Esophagus squamous epithelium (tissue), 4 donors: ENCODE measurements at regions not wholly inside any gene's neighbourhood (a gene's known extent, or its start where the extent isn't known, plus 50 kb on each side); places are given as distances from the start of the nearest gene placed in this dataset.

ENCODE experiments used
- POLR2A ChIP-seq, 4 donors: fragments of 450-650 bp; IDR thresholded peaks; one replicate each; pipeline ENCODE4 v1.6.1; 2017; ENCODE audit warnings: antibody characterized with exemption in 4 of 4, mild to moderate bottlenecking in 4 of 4, moderate library complexity in 3 of 4
- TF ChIP-seq, protein P1 (sequence below), 6 experiments: fragments of 450-650 bp in 4 of 6; fragments of 200-600 bp in 2 of 6; sonication (generic) in 2 of 6; IDR thresholded peaks; one replicate each; pipeline ENCODE4 v1.5.1; 2016 to 2019; ENCODE audit warnings: antibody characterized with exemption in 6 of 6, mild to moderate bottlenecking in 4 of 6, moderate library complexity in 4 of 6

DNA sequence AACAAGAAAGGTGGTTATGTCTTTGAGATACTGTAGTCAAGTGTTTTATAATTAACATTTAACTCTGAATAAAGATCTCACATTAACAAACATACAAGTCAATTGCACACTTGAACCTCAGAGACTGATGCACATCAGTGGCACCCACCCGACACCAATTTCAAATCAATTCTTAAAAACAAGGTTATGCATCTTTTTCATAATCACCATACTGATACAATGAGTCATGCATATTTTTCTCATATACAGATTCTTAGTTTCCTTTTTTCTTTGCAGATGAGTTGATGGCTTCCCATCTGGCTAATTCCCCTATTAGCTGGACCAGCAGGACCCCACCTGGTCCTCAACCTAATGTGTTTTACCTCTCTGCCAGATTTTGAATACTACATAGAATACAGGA lies 136.2 kb upstream of the RPL34 start:
- TF ChIP-seq, protein P1, sequence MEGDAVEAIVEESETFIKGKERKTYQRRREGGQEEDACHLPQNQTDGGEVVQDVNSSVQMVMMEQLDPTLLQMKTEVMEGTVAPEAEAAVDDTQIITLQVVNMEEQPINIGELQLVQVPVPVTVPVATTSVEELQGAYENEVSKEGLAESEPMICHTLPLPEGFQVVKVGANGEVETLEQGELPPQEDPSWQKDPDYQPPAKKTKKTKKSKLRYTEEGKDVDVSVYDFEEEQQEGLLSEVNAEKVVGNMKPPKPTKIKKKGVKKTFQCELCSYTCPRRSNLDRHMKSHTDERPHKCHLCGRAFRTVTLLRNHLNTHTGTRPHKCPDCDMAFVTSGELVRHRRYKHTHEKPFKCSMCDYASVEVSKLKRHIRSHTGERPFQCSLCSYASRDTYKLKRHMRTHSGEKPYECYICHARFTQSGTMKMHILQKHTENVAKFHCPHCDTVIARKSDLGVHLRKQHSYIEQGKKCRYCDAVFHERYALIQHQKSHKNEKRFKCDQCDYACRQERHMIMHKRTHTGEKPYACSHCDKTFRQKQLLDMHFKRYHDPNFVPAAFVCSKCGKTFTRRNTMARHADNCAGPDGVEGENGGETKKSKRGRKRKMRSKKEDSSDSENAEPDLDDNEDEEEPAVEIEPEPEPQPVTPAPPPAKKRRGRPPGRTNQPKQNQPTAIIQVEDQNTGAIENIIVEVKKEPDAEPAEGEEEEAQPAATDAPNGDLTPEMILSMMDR (IDR thresholded peaks at IDR 0.05), result no peak
- no peak for TF ChIP-seq POLR2A (IDR thresholded peaks at IDR 0.05)
